Left renal pelvis (tissue), 4 donors: ENCODE measurements at regions not wholly inside any gene's neighbourhood (a gene's known extent, or its start where the extent isn't known, plus 50 kb on each side); places are given as distances from the start of the nearest gene placed in this dataset.

Source experiments
- DNase-seq, 4 donors: peaks; one replicate each; pipeline ENCODE4 v3.0.0-alpha.2; 2013; ENCODE audit warnings: low read depth in 4 of 4, low spot score in 3 of 4

GRCh38 chr17:77679589-77679988 lies 278.9 kb upstream of the TNRC6C start:
- no peak for DNase-seq

GRCh38 chr17:77681861-77682260 lies 276.6 kb upstream of the TNRC6C start:
- no peak for DNase-seq

- no peak for DNase-seq
Observed at GRCh38 chr17:77684803-77685798, 273.4 kb upstream of the TNRC6C start.

GRCh38 chr17:77685881-77686486 lies 272.5 kb upstream of the TNRC6C start:
- no peak for DNase-seq

GRCh38 chr17:77686903-77687302 lies 271.6 kb upstream of the TNRC6C start:
- DNase-seq = no peak

GRCh38 chr17:77687417-77687816 lies 271.1 kb upstream of the TNRC6C start:
- no peak for DNase-seq

GRCh38 chr17:77687921-77688320 lies 270.6 kb upstream of the TNRC6C start:
- no peak for DNase-seq

- DNase-seq = no peak
Observed at GRCh38 chr17:77688369-77688768, 270.1 kb upstream of the TNRC6C start.

GRCh38 chr17:77690271-77691161 lies 268.0 kb upstream of the TNRC6C start:
- DNase-seq = peak in 1 of 4 donors; percentile 34

- no peak for DNase-seq
Observed at GRCh38 chr17:77691216-77692085, 267.1 kb upstream of the TNRC6C start.

GRCh38 chr17:77692571-77693161 lies 265.8 kb upstream of the TNRC6C start:
- no peak for DNase-seq

- no peak for DNase-seq
Observed at GRCh38 chr17:77693301-77693700, 265.2 kb upstream of the TNRC6C start.

GRCh38 chr17:77693776-77694175 lies 264.7 kb upstream of the TNRC6C start:
- DNase-seq = no peak

GRCh38 chr17:77694391-77695363 lies 263.8 kb upstream of the TNRC6C start:
- DNase-seq = no peak

- DNase-seq = no peak
Observed at GRCh38 chr17:77695386-77695785, 263.1 kb upstream of the TNRC6C start.

- DNase-seq = no peak
Observed at GRCh38 chr17:77696151-77696720, 262.3 kb upstream of the TNRC6C start.

GRCh38 chr17:77696721-77697460 lies 261.6 kb upstream of the TNRC6C start:
- no peak for DNase-seq
